ENCODE measurements at regions not wholly inside any gene's neighbourhood (a gene's known extent, or its start where the extent isn't known, plus 50 kb on each side); places are given as distances from the start of the nearest gene placed in this dataset.

DNA sequence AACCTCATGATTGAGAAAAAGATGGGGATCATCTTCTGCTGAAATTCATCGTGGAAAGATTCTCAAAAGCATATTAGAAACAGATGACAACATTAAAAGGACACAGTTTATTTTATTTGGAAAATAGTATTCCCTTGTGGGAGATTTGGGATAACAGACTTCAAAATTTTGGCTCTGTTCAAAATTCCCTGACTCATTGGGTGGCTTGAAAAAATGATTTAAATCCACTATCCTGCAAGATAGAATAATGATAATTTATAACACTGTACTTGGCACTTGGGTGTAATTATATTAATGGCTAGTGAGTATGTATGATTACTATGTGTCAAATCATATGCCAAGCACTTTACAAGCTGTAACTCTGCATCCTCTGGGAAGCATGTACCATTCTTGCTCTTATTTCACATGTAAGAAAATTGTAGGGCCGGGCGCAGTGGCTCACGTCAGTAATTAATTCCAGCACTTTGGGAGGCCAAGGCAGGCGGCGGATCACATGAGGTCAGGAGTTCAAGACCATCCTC is 128.8 kb downstream of the LMNTD1 start:
- in situ Hi-C loops (cut with HindIII; ENCODE audit: low pct_ligation_motif_present, low sequenced_read_pairs): no loop called here
- Histone ChIP-seq H3K27ac (no peak overlapping the region), H3K36me3 (replicated peaks) (no peaks in the 10 kb centered on the region), H3K4me3 (ENCODE audit: low read depth, low read length) (no peak overlapping the region), H3K27me3 (replicated peaks) (no peaks in the 10 kb centered on the region)
- TF ChIP-seq, protein P1, sequence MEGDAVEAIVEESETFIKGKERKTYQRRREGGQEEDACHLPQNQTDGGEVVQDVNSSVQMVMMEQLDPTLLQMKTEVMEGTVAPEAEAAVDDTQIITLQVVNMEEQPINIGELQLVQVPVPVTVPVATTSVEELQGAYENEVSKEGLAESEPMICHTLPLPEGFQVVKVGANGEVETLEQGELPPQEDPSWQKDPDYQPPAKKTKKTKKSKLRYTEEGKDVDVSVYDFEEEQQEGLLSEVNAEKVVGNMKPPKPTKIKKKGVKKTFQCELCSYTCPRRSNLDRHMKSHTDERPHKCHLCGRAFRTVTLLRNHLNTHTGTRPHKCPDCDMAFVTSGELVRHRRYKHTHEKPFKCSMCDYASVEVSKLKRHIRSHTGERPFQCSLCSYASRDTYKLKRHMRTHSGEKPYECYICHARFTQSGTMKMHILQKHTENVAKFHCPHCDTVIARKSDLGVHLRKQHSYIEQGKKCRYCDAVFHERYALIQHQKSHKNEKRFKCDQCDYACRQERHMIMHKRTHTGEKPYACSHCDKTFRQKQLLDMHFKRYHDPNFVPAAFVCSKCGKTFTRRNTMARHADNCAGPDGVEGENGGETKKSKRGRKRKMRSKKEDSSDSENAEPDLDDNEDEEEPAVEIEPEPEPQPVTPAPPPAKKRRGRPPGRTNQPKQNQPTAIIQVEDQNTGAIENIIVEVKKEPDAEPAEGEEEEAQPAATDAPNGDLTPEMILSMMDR (IDR thresholded peaks at IDR 0.05; ENCODE audit: low read depth, low read length, missing control alignments): no peak
- DNase-seq: no peak

DNA sequence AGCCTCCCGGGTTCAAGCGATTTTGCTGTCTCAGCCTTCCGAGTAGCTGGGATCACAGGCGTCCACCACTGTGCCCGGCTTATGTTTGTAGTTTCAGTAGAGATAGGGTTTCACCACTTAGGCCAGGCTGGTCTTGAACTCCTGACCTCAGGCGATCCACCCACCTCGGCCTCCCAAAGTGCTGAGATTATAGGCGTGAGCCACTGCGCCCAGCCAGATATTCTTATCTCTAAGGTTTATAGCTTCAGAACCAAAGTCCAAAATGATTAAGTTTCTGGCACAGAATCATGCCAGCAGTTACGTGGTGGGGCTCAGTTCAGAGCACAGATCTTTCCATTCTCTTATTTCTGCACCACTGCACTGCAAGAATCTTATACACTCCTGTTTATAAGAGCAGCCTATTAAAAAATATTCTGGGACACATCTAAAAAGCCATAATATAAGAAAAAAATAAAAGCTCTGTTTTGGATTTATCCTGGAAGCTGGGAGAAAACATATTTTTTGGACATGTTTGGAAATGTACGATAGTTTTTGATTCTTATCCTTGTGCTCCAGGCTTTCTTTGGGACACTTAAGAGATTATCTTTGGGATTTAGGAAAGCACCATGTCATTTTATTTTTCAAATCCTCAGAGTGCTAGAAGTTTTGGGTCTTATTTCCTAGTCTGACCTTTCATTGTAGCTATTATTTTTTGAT is 129.6 kb downstream of the LMNTD1 start:
- Histone ChIP-seq H3K27ac (no peak overlapping the region), H3K4me3 (ENCODE audit: low read depth, low read length) (no peak overlapping the region), H3K27me3 (replicated peaks) (no peaks in the 10 kb centered on the region), H3K36me3 (replicated peaks) (no peaks in the 10 kb centered on the region)
- TF ChIP-seq, protein P1 (IDR thresholded peaks at IDR 0.05; ENCODE audit: low read depth, low read length, missing control alignments): no peak
- in situ Hi-C loops (cut with HindIII; ENCODE audit: low pct_ligation_motif_present, low sequenced_read_pairs): no loop called here
- DNase-seq: no peak

DNA sequence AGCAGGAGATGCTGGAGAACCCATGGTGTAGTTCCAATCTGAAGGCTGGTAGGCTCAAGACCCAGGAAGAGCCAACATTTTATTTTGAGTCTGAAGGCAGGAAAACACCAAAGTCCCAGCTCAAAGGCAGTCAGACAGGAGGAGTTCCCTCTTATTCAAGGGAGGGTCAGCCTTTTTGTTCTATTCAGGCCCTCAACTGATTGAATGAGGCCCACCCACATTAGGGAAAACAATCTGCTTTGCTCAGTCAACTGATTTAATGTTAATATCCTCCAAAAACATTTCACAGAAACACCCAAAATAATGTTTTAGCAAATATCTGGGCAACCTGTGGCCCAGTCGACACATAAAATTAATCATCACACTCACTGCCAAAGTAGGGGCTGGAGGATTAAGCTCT is 130.8 kb downstream of the LMNTD1 start:
- no peak overlapping the region for H3K27ac ChIP-seq
- no peaks in the 10 kb centered on the region for H3K27me3 ChIP-seq (replicated peaks)
- H3K4me3 ChIP-seq (ENCODE audit: low read depth, low read length): no peak overlapping the region
- no peaks in the 10 kb centered on the region for H3K36me3 ChIP-seq (replicated peaks)
- in situ Hi-C loops (cut with HindIII; ENCODE audit: low pct_ligation_motif_present, low sequenced_read_pairs): no loop called here
- TF ChIP-seq, protein P1 (IDR thresholded peaks at IDR 0.05; ENCODE audit: low read depth, low read length, missing control alignments): no peak
- no peak for DNase-seq

DNA sequence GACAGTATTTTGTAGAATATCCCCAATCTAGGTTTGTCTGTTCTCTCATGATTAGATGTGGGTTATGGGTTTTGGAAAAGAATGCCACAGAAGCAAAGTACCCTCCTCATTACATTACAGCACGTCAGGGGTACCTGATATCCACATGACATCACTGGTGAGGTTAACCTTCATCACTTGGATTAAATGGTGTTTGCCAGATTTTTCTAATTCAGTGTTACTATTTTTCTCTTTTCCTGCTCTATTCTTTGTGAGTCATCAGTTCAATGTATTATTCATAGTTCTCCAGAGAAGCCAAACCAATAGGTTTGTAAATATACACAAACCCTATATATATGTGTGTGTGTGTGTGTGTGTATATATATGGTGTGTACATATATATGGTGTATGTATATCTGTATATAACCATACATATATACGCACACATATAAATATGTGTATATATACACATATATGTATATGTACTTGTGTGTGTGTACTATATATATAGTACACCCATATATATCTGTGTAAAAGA is 131.4 kb downstream of the LMNTD1 start:
- in situ Hi-C loops (cut with HindIII; ENCODE audit: low pct_ligation_motif_present, low sequenced_read_pairs): no loop called here
- DNase-seq: no peak

DNA sequence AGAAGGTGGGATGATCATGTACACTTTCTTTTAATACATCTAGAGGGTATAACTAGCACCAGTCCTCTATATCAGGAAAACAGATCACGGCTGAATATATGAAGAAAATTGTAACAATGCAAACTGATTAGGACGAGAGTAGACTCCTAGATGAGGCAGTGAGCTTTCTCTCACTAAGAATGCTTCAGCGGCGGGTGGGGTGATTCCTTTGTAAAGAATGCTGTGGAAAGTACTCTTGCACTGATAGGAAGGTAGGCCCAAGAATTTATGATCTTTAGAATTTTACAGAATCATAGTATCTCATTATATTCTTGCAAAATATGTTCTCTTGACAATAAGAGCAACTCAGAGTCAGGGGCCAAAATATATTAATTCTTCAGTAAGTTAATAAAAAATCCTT is 133.0 kb downstream of the LMNTD1 start:
- TF ChIP-seq, protein P1 (IDR thresholded peaks at IDR 0.05; ENCODE audit: low read depth, low read length, missing control alignments): no peak
- in situ Hi-C loops (cut with HindIII; ENCODE audit: low pct_ligation_motif_present, low sequenced_read_pairs): no loop called here
- Histone ChIP-seq H3K27me3 (replicated peaks) (no peaks in the 10 kb centered on the region), H3K36me3 (replicated peaks) (no peaks in the 10 kb centered on the region), H3K4me3 (ENCODE audit: low read depth, low read length) (no peak overlapping the region), H3K27ac (no peak overlapping the region)
- peak; percentile 16 for DNase-seq

More for the DNA sequence above, 131.4 kb downstream of the LMNTD1 start:
- Histone ChIP-seq H3K27me3 (replicated peaks) (no peaks in the 10 kb centered on the region), H3K4me3 (ENCODE audit: low read depth, low read length) (no peak overlapping the region), H3K27ac (no peak overlapping the region), H3K36me3 (replicated peaks) (no peaks in the 10 kb centered on the region)
- TF ChIP-seq, protein P1 (IDR thresholded peaks at IDR 0.05; ENCODE audit: low read depth, low read length, missing control alignments): no peak
